AG04450 (cell line): ENCODE measurements at regions not wholly inside any gene's neighbourhood (a gene's known extent, or its start where the extent isn't known, plus 50 kb on each side); places are given as distances from the start of the nearest gene placed in this dataset.

ENCODE experiments used
- CTCF ChIA-PET: fragments of 300-600, 350-600 bp; formaldehyde crosslinking; extraction: SDS; loops from one replicate; lab custom pipeline; 2022; ENCODE audit warnings: antibody characterized with exemption, inconsistent platforms; lab: Charles Lee
- POLR2A ChIA-PET: fragments of 350-600 bp; formaldehyde crosslinking; extraction: SDS; loops from one replicate; lab custom pipeline; 2021; ENCODE audit warnings: antibody characterized with exemption, inconsistent platforms; lab: Yijun Ruan, JAX
- DNase-seq: peaks from one replicate; pipeline ENCODE4 v3.0.0-alpha.2; 2011; ENCODE audit warnings: low read depth, low spot score
- H3K27ac ChIP-seq: one replicate; pipeline ENCODE4 v1.5.1; 2012; ENCODE audit warnings: low read depth, low read length, control low read depth
- H3K27me3 ChIP-seq: one replicate; pipeline ENCODE4 v1.6.0; 2012; ENCODE audit warnings: low read length; ENCODE audit not compliant: control insufficient read depth, insufficient read depth
- H3K4me3 ChIP-seq: 2 replicates; pipeline ENCODE4 v1.5.1; 2011; ENCODE audit warnings: mild to moderate bottlenecking, low read depth, low read length, control low read depth
- H3K9me3 ChIP-seq: 2 replicates; pipeline ENCODE4 v1.5.1; 2012; ENCODE audit warnings: low read length; ENCODE audit not compliant: control insufficient read depth, insufficient read depth
- CTCF ChIP-seq: IDR thresholded peaks from 2 replicates; pipeline ENCODE4 v1.5.1; 2011; ENCODE audit warnings: low read depth, low read length, control low read depth, inconsistent platforms

GRCh38 chr22:44391015-44391414, 78.3 kb upstream of the SHISAL1 start:
- H3K27me3 ChIP-seq, result peaks cover 16% of the 10 kb centered on the region
- H3K27ac ChIP-seq, result no peak overlapping the region
- H3K9me3 ChIP-seq, result peaks cover 8% of the 10 kb centered on the region
- TF ChIP-seq CTCF, result no peak
- no peak for DNase-seq
- ChIA-PET CTCF (no interaction called here), POLR2A (no interaction called here)
- H3K4me3 ChIP-seq, result no peak overlapping the region

- no peak for TF ChIP-seq CTCF
- DNase-seq, result no peak
- Histone ChIP-seq H3K27ac (no peak overlapping the region), H3K4me3 (no peak overlapping the region), H3K9me3 (peaks cover 6% of the 10 kb centered on the region), H3K27me3 (peaks cover 15% of the 10 kb centered on the region)
- ChIA-PET POLR2A (no interaction called here), CTCF (no interaction called here)
These were observed 77.8 kb upstream of the SHISAL1 start for GRCh38 chr22:44390613-44390970.

GRCh38 chr22:44389926-44390612, 77.3 kb upstream of the SHISAL1 start:
- no peak overlapping the region for H3K4me3 ChIP-seq
- H3K27me3 ChIP-seq, result peaks cover 15% of the 10 kb centered on the region
- peaks cover 2% of the 10 kb centered on the region; the same call in 1 of the 2 replicates for H3K9me3 ChIP-seq
- DNase-seq, result no peak
- ChIA-PET POLR2A (no interaction called here), CTCF (no interaction called here)
- H3K27ac ChIP-seq, result no peak overlapping the region
- no peak for TF ChIP-seq CTCF

GRCh38 chr22:44389181-44389580, 76.4 kb upstream of the SHISAL1 start:
- POLR2A ChIA-PET, result no interaction called here
- no peak for DNase-seq
- no peak for TF ChIP-seq CTCF
- H3K27me3 ChIP-seq, result peaks cover 13% of the 10 kb centered on the region
- no peaks in the 10 kb centered on the region for H3K9me3 ChIP-seq
- no peak overlapping the region for H3K27ac ChIP-seq
- no peak overlapping the region for H3K4me3 ChIP-seq
- CTCF ChIA-PET, result no interaction called here

- TF ChIP-seq CTCF, result no peak
- H3K27me3 ChIP-seq, result peaks cover 23% of the 10 kb centered on the region
- ChIA-PET POLR2A (no interaction called here), CTCF (no interaction called here)
- no peak overlapping the region for H3K27ac ChIP-seq
- no peak for DNase-seq
- no peaks in the 10 kb centered on the region for H3K9me3 ChIP-seq
- no peak overlapping the region for H3K4me3 ChIP-seq
These were observed 74.7 kb upstream of the SHISAL1 start for GRCh38 chr22:44387486-44387885.
